ENCODE measurements at regions not wholly inside any gene's neighbourhood (a gene's known extent, or its start where the extent isn't known, plus 50 kb on each side); places are given as distances from the start of the nearest gene placed in this dataset.

- no peak for TF ChIP-seq CTCF (IDR thresholded peaks at IDR 0.05)
- TF ChIP-seq FOXM1 (IDR thresholded peaks at IDR 0.05; ENCODE audit: low read depth), result no peak
- no peak for TF ChIP-seq USF2 (IDR thresholded peaks at IDR 0.05; ENCODE audit: borderline replicate concordance, low read depth, low read length)
- TF ChIP-seq MAX (IDR thresholded peaks at IDR 0.05; ENCODE audit: low read depth), result no peak
- no peak for TF ChIP-seq MXI1 (IDR thresholded peaks at IDR 0.05; ENCODE audit: low read depth, low read length)
Observed at GRCh38 chr9:99712214-99712613, 109.5 kb upstream of the NR4A3 start.
